K562 (cell line): ENCODE measurements at regions not wholly inside any gene's neighbourhood (a gene's known extent, or its start where the extent isn't known, plus 50 kb on each side); places are given as distances from the start of the nearest gene placed in this dataset.

Source experiments
- ATAC-seq: fragments of 200-7000 bp; cut with Tn5 transposase; 3 replicates; pipeline ENCODE4 v1.9.1; 2020; ENCODE audit warnings: moderate library complexity
- BruUV-seq: library from RNA; stranded (reverse); fragments of 400-500 nt; replicated peaks from 2 replicates; lab custom pipeline; 2021; lab: Mats Ljungman, UMichigan
- CTCF ChIA-PET: fragments of 300-600 bp; formaldehyde crosslinking; extraction: SDS; loops from one replicate; lab custom pipeline; 2021; ENCODE audit warnings: low intra/inter-chr PET ratio; lab: Yijun Ruan, JAX
- POLR2A ChIA-PET: fragments of 300-600, 350-650 bp; sonication (Branson Sonifier 250); formaldehyde crosslinking; extraction: SDS; loops from one replicate; lab custom pipeline; 2021; ENCODE audit warnings: antibody characterized with exemption, inconsistent platforms; lab: Yijun Ruan, JAX
- DNase-seq, 4 experiments: peaks; one replicate each; pipeline versions ENCODE4 v3.0.0 to v3.0.0-alpha.2; 2011 to 2018; ENCODE audit warnings: low spot score in 3 of 4, mixed read lengths in 3 of 4; ENCODE audit errors: extremely low read depth in 1 of 4
- FAIRE-seq: peaks from 2 replicates; lab custom pipeline; 2011; peaks lifted over from hg19 to GRCh38; lab: Jason Lieb, UNC
- H2AFZ ChIP-seq: 2 replicates; pipeline ENCODE4 v1.6.0; 2011; ENCODE audit warnings: low read depth, low read length, control low read depth, inconsistent platforms
- H3K27ac ChIP-seq: fragments of 200-600 bp; 3 replicates; pipeline ENCODE4 v1.8.0; 2011; ENCODE audit warnings: low read depth, mild to moderate bottlenecking, control low read depth, inconsistent platforms, low read length, moderate library complexity, mixed read lengths; ENCODE audit errors: extremely low read depth
- H3K27me3 ChIP-seq, 2 experiments: fragments of 300-600 bp in 1 of 2; 2 replicates in 1 of 2; 3 replicates in 1 of 2; pipeline versions ENCODE4 v1.6.0 to v1.8.0; 2011; ENCODE audit warnings: inconsistent platforms in 2 of 2, low read length in 2 of 2, mild to moderate bottlenecking in 1 of 2, mixed read lengths in 1 of 2, moderate library complexity in 1 of 2; ENCODE audit not compliant: control insufficient read depth in 2 of 2, insufficient read depth in 2 of 2
- H3K36me3 ChIP-seq: fragments of 300-600 bp; 3 replicates; pipeline ENCODE4 v1.8.0; 2011; ENCODE audit warnings: mild to moderate bottlenecking, low read length, inconsistent platforms; ENCODE audit not compliant: control insufficient read depth, insufficient read depth
- H3K4me1 ChIP-seq, 2 experiments: fragments of 200-600 bp in 1 of 2; replicated peaks in 1 of 2; 2 replicates in 1 of 2; 3 replicates in 1 of 2; pipeline versions ENCODE4 v1.5.1 to v1.8.0; 2011; ENCODE audit warnings: inconsistent platforms in 2 of 2, low read length in 2 of 2, mild to moderate bottlenecking in 1 of 2, mixed read lengths in 1 of 2, moderate library complexity in 1 of 2; ENCODE audit not compliant: control insufficient read depth in 2 of 2, insufficient read depth in 2 of 2
- H3K4me2 ChIP-seq: 2 replicates; pipeline ENCODE4 v1.6.1; 2011; ENCODE audit warnings: low read length, control low read depth, inconsistent platforms, mixed read lengths; ENCODE audit not compliant: insufficient read depth
- H3K4me3 ChIP-seq: fragments of 200-600 bp; sonication (generic), shearing (Covaris generic); 2 replicates; pipeline ENCODE4 v1.5.1; 2016; ENCODE audit warnings: control low read depth, inconsistent platforms
- H3K79me2 ChIP-seq: fragments of 200-600 bp; 3 replicates; pipeline ENCODE4 v1.8.0; 2011; ENCODE audit warnings: low read length, inconsistent platforms; ENCODE audit not compliant: control insufficient read depth, insufficient read depth
- H3K9ac ChIP-seq, 2 experiments: 2 replicates each; pipeline versions ENCODE4 v1.6.0 to v1.6.1; 2011; ENCODE audit warnings: low read depth in 2 of 2, low read length in 2 of 2, control low read depth in 1 of 2, inconsistent platforms in 1 of 2, mild to moderate bottlenecking in 1 of 2, mixed read lengths in 1 of 2; ENCODE audit not compliant: insufficient read depth in 1 of 2
- H3K9me1 ChIP-seq: one replicate; pipeline ENCODE4 v1.6.0; 2011; ENCODE audit warnings: inconsistent platforms, mild to moderate bottlenecking, low read length, moderate library complexity; ENCODE audit not compliant: control insufficient read depth, insufficient read depth
- H3K9me3 ChIP-seq: replicated peaks from 2 replicates; pipeline ENCODE4 v1.5.1; 2011; ENCODE audit warnings: low read depth, low read length, inconsistent platforms; ENCODE audit not compliant: control insufficient read depth, insufficient read depth
- H4K20me1 ChIP-seq: replicated peaks from 2 replicates; pipeline ENCODE4 v1.6.1; 2011; ENCODE audit warnings: low read length, inconsistent platforms, mixed read lengths; ENCODE audit not compliant: control insufficient read depth, insufficient read depth
- BACH1 ChIP-seq: fragments of 200-800 bp; sonication (Bioruptor generic); IDR thresholded peaks from 2 replicates; pipeline ENCODE4 v1.6.1; 2016; ENCODE audit warnings: missing genetic modification characterization, missing compliant biosample characterization
- GATAD2A ChIP-seq: fragments of 450-650 bp; IDR thresholded peaks from 2 replicates; pipeline ENCODE4 v1.6.1; 2017
- NR2C2 ChIP-seq, 2 experiments: fragments of 200-800 bp in 1 of 2; sonication (Bioruptor generic) in 1 of 2; sonication (generic) in 1 of 2; formaldehyde crosslinking in 1 of 2; IDR thresholded peaks; 2 replicates each; pipeline versions ENCODE4 v1.6.1 to v1.8.0; 2016 to 2022; ENCODE audit warnings: mild to moderate bottlenecking in 1 of 2, missing compliant biosample characterization in 1 of 2, missing genetic modification characterization in 1 of 2, missing genetic modification reagents in 1 of 2
- RB1 ChIP-seq: fragments of 450-650 bp; IDR thresholded peaks from 2 replicates; pipeline ENCODE4 v1.6.1; 2017; ENCODE audit warnings: low read depth, mild to moderate bottlenecking
- RBM25 ChIP-seq: fragments of 200-400 bp; formaldehyde crosslinking; IDR thresholded peaks from 2 replicates; pipeline ENCODE4 v1.6.1; 2018; ENCODE audit warnings: low read length, low read depth, moderate library complexity; ENCODE audit not compliant: severe bottlenecking
- RBM34 ChIP-seq: fragments of 200-400 bp; formaldehyde crosslinking; IDR thresholded peaks from 2 replicates; pipeline ENCODE4 v1.6.1; 2018; ENCODE audit warnings: low read length, borderline replicate concordance; ENCODE audit not compliant: insufficient read depth
- ZNF707 ChIP-seq: fragments of 250-450 bp; sonication (Bioruptor Pico); conservative IDR thresholded peaks from 2 replicates; pipeline ENCODE4 v1.8.0; 2022; ENCODE audit warnings: inconsistent platforms, mild to moderate bottlenecking, moderate library complexity
- WGBS: fragments of 100-300 bp; shearing (Covaris generic); methylation state at CpG from one replicate; pipeline ENCODE4 v1.1.6; 2016; ENCODE audit warnings: low coverage, mixed read lengths; ENCODE audit not compliant: insufficient coverage; ENCODE audit errors: missing lambda C conversion rate; 5-methylcytosine and 5-hydroxymethylcytosine counted together
- in situ Hi-C: fragments of 300-500 bp; cut with MboI; formaldehyde crosslinking; loops from 4 replicates; pipeline ENCODE4 v1.15.0; 2018; ENCODE audit warnings: inconsistent platforms, mixed read lengths
- intact Hi-C: fragments of 100-400 bp; cut with micrococcal nuclease; formaldehyde crosslinking; loops from 2 replicates; pipeline ENCODE4 v1.14.2; 2022
- TF ChIP-seq, protein P1 (sequence below): IDR thresholded peaks from 2 replicates; pipeline ENCODE4 v1.6.1; 2012; ENCODE audit warnings: low read depth, low read length, improper control_type of control experiment, borderline replicate concordance
- TF ChIP-seq, protein P2 (sequence below): sonication (generic); formaldehyde crosslinking; IDR thresholded peaks from 2 replicates; pipeline ENCODE4 v1.8.1; 2023; ENCODE audit warnings: mild to moderate bottlenecking, missing genetic modification reagents, moderate library complexity
- TF ChIP-seq, protein P3 (sequence below): sonication (generic); formaldehyde crosslinking; IDR thresholded peaks from 2 replicates; pipeline ENCODE4 v1.8.0; 2022; ENCODE audit warnings: mild to moderate bottlenecking, missing genetic modification reagents

GRCh38 chr22:27483095-27483785 lies 318.3 kb downstream of the MN1 start (continued):
- TF ChIP-seq, protein P1, sequence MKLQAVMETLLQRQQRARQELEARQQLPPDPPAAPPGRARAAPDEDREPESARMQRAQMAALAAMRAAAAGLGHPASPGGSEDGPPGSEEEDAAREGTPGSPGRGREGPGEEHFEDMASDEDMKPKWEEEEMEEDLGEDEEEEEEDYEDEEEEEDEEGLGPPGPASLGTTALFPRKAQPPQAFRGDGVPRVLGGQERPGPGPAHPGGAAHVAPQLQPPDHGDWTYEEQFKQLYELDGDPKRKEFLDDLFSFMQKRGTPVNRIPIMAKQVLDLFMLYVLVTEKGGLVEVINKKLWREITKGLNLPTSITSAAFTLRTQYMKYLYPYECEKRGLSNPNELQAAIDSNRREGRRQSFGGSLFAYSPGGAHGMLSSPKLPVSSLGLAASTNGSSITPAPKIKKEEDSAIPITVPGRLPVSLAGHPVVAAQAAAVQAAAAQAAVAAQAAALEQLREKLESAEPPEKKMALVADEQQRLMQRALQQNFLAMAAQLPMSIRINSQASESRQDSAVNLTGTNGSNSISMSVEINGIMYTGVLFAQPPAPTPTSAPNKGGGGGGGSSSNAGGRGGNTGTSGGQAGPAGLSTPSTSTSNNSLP, result no peak
- TF ChIP-seq RBM34 (no peak), RB1 (no peak)

DNA sequence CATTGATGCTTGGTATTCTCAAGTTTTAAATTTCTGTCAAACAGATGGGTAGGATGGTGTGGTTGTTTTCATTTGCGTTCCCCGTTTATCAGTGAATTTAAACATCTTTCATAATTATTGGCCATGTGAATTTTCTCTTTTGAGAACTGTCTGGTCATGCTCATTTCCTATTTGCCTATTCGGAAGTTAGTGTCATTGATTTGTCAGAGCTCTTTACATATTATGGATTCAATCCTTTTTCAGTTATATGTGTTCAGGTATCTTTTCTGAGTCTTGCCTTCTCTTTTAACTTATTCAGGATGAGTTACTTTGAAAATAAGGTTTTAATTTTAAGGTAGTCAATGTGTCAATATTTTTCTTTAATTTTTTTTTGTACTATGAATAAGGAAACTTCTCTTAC lies 315.7 kb downstream of the MN1 start:
- Histone ChIP-seq H3K36me3 (no peaks in the 10 kb centered on the region), H3K27me3 (peaks cover 0 to 19% of the 10 kb centered on the region in 2 experiments; a peak in 2 of 5 replicates), H3K9me1 (no peaks in the 10 kb centered on the region), H4K20me1 (no peaks in the 10 kb centered on the region; the same call in 1 of the 2 replicates), H3K79me2 (no peaks in the 10 kb centered on the region), H3K9ac (no peak overlapping the region), H3K9me3 (no peaks in the 10 kb centered on the region), H3K4me1 (no peaks in the 10 kb centered on the region), H2AFZ (no peak overlapping the region), H3K4me3 (no peak overlapping the region), H3K27ac (no peak overlapping the region), H3K4me2 (no peak overlapping the region)
- BruUV-seq, result no TSS peak
- ChIA-PET CTCF (no interaction called here), POLR2A (no interaction called here)
- WGBS, result 0% methylated on average over 3 of the region's 3 CpGs
- DNase-seq (no peak), ATAC-seq (no peak), FAIRE-seq (no peak)
- TF ChIP-seq GATAD2A (no peak), NR2C2 (CRISPR knock-in tag; IDR thresholded peaks at IDR 0.05) (no peak), NR2C2 (tag; IDR thresholded peaks at IDR 0.05) (no peak), ZNF707 (CRISPR knock-in tag) (no peak), BACH1 (no peak), RBM25 (peak; percentile 39)
- TF ChIP-seq, protein P2, sequence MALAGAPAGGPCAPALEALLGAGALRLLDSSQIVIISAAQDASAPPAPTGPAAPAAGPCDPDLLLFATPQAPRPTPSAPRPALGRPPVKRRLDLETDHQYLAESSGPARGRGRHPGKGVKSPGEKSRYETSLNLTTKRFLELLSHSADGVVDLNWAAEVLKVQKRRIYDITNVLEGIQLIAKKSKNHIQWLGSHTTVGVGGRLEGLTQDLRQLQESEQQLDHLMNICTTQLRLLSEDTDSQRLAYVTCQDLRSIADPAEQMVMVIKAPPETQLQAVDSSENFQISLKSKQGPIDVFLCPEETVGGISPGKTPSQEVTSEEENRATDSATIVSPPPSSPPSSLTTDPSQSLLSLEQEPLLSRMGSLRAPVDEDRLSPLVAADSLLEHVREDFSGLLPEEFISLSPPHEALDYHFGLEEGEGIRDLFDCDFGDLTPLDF (CRISPR knock-in tag), result no peak
- TF ChIP-seq, protein P3, sequence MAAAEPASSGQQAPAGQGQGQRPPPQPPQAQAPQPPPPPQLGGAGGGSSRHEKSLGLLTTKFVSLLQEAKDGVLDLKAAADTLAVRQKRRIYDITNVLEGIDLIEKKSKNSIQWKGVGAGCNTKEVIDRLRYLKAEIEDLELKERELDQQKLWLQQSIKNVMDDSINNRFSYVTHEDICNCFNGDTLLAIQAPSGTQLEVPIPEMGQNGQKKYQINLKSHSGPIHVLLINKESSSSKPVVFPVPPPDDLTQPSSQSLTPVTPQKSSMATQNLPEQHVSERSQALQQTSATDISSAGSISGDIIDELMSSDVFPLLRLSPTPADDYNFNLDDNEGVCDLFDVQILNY, result no peak
- intact Hi-C loops, result no loop called here
- in situ Hi-C loops, result no loop called here
